Calu3 (cell line): ENCODE measurements at regions not wholly inside any gene's neighbourhood (a gene's known extent, or its start where the extent isn't known, plus 50 kb on each side); places are given as distances from the start of the nearest gene placed in this dataset.

Experiments used
- BruUV-seq: library from RNA; stranded (reverse); fragments of 400-500 nt; replicated peaks from 2 replicates; lab custom pipeline; 2021; lab: Mats Ljungman, UMichigan
- CTCF ChIA-PET: fragments of 300-600 bp; sonication (Branson Sonifier 250); formaldehyde crosslinking; loops from one replicate; lab custom pipeline; 2022; ENCODE audit warnings: antibody characterized with exemption; lab: Charles Lee
- DNase-seq: peaks from one replicate; pipeline ENCODE4 v3.0.0; 2022
- H3K27ac Mint-ChIP-seq: one replicate; pipeline ENCODE4 v1.8.0; 2022; ENCODE audit warnings: mixed read lengths; ENCODE audit not compliant: unreplicated experiment
- H3K27me3 Mint-ChIP-seq: one replicate; pipeline ENCODE4 v1.8.0; 2022; ENCODE audit warnings: mixed read lengths; ENCODE audit not compliant: unreplicated experiment
- H3K36me3 Mint-ChIP-seq: one replicate; pipeline ENCODE4 v1.8.0; 2022; ENCODE audit warnings: mild to moderate bottlenecking, moderate library complexity, mixed read lengths; ENCODE audit not compliant: insufficient read depth, unreplicated experiment
- H3K4me1 Mint-ChIP-seq: one replicate; pipeline ENCODE4 v1.8.0; 2022; ENCODE audit warnings: mild to moderate bottlenecking, low read depth, mixed read lengths; ENCODE audit not compliant: unreplicated experiment
- H3K4me3 Mint-ChIP-seq: one replicate; pipeline ENCODE4 v1.8.0; 2022; ENCODE audit warnings: mild to moderate bottlenecking, low read depth, moderate library complexity, mixed read lengths; ENCODE audit not compliant: unreplicated experiment
- H3K9me3 Mint-ChIP-seq: one replicate; pipeline ENCODE4 v1.8.0; 2022; ENCODE audit warnings: low read depth, mixed read lengths; ENCODE audit not compliant: unreplicated experiment
- intact Hi-C: fragments of 100-400 bp; cut with micrococcal nuclease; formaldehyde crosslinking; loops from one replicate; pipeline ENCODE4 v1.10.0; 2022; ENCODE audit not compliant: unreplicated experiment
- TF ChIP-seq, protein P1 (sequence below): fragments of 200-600 bp; IDR thresholded peaks from one replicate; pipeline ENCODE4 v1.8.0; 2022; ENCODE audit warnings: antibody characterized with exemption; ENCODE audit not compliant: unreplicated experiment

DNA sequence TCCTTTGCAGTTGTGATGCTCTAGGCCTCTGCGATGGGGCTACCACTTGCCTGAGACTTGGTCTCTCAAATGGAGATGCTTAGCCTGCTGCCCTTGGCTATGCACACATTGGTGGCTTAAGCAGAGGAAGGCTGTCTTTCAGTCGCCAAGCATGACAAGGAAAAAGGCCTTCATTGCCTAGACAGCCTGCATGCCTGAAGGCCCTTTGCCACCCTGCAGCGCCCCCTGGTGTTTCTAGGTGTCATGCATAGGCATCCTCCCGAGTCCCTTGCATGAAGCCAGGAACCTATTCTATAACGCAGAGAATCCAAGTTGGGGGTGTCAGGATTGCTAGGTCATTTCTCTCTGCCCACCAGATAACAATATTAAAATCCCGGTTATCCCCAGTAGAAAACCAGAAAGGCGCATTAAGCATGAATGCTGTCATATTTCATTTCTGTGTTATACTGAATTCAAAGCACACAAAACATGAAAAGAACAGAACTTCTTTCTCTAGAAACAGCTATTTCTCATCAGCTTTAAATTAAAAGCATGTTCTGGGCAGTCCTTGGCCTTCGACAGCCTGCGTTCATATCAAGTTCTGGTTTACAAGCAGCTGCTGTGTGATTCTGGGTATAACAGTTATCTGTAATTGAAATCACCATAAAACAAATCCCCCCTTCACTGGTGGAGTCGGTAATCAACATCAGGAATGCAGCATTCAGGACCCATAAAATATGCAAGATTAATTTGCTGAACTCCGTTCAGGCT is 59.7 kb upstream of the TRPC7 start:
- CTCF ChIA-PET = no interaction called here
- Mint-ChIP-seq H3K36me3 (no peaks in the 10 kb centered on the region), H3K27me3 (peaks cover 76% of the 10 kb centered on the region), H3K4me3 (no peak overlapping the region), H3K9me3 (no peaks in the 10 kb centered on the region), H3K4me1 (no peaks in the 10 kb centered on the region), H3K27ac (no peak overlapping the region)
- TF ChIP-seq, protein P1, sequence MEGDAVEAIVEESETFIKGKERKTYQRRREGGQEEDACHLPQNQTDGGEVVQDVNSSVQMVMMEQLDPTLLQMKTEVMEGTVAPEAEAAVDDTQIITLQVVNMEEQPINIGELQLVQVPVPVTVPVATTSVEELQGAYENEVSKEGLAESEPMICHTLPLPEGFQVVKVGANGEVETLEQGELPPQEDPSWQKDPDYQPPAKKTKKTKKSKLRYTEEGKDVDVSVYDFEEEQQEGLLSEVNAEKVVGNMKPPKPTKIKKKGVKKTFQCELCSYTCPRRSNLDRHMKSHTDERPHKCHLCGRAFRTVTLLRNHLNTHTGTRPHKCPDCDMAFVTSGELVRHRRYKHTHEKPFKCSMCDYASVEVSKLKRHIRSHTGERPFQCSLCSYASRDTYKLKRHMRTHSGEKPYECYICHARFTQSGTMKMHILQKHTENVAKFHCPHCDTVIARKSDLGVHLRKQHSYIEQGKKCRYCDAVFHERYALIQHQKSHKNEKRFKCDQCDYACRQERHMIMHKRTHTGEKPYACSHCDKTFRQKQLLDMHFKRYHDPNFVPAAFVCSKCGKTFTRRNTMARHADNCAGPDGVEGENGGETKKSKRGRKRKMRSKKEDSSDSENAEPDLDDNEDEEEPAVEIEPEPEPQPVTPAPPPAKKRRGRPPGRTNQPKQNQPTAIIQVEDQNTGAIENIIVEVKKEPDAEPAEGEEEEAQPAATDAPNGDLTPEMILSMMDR = peak; percentile 80
- no TSS peak for BruUV-seq
- intact Hi-C loops = loop anchor here (1.0 to 2.0 kb wide), 3 partner anchors 50 to 538 kb away; no protein-coding TSS in a partner anchor
- DNase-seq = peak; percentile 91

DNA sequence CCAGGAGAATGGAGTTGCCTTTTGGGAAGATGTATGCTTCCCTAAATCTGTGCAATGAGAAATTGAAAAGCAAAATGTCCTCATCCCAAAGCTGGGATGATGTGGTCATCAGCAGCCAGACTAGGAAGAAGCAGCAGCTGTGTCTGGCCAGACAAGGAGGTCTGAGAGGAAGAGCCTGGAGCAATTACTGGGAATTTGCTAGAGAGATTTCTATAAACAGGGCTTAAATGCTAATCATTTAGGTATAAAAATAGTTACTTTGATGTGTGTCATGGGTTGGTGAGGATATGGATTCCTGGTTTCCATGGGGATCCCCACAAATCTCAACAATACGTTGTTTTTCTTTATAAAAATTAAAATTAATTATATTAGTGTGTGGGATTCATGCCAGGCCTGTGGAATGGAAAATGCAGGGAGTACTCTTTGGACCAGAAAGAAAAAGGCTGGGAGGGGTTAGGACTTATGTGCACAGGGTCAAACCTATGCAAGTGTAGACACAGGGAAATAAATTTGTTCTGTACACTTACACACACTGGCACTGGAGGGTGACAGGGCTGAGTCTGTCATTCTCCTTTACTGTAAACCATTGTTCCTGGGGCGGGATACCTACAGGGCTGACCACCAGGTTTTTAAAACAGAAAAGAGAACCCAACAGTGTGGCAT is 58.7 kb upstream of the TRPC7 start:
- CTCF ChIA-PET = no interaction called here
- Mint-ChIP-seq H3K4me1 (no peaks in the 10 kb centered on the region), H3K27ac (no peak overlapping the region), H3K27me3 (peaks cover 77% of the 10 kb centered on the region), H3K9me3 (no peaks in the 10 kb centered on the region), H3K4me3 (no peak overlapping the region), H3K36me3 (no peaks in the 10 kb centered on the region)
- no peak for DNase-seq
- intact Hi-C loops = loop anchor here (1.0 to 2.0 kb wide), 2 partner anchors 49 to 175 kb away; no protein-coding TSS in a partner anchor
- no TSS peak for BruUV-seq
- TF ChIP-seq, protein P1 = no peak

DNA sequence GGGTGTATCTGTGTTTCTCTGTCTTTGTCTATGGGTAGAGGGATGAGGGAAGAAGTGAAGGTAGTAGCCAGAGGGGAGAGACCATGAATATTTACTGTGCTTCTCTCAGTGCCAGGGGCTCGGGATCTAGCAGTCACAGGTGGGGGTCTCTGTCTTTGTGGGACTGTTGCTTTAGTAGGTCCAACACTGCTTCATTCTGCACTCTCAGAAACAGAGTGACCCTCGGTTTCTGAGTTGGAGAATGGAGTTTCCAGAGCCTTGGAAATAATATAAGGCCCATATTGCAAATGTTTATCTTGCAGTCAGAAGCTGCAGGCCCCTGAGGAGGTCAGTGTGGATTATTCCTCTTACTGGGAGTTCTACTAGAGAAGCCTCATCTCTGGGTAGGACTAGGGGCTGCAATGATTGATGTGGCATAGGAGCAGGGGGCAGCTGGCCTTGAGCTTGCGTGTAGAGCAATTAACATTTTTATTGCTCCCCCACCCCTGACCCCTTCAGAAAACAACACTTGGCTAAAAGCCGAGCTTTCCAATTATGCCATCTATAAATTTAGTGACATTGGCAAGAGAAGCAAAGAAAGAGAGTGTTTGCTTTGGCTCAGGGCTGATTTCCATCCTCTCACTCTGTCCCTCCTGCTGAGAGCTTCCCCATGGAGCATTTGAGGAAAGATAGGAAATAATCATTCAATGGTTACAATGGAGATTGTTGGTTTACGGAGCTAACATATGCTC is 55.0 kb upstream of the TRPC7 start:
- Mint-ChIP-seq H3K4me3 (no peak overlapping the region), H3K9me3 (no peaks in the 10 kb centered on the region), H3K27ac (no peak overlapping the region), H3K27me3 (peaks cover 69% of the 10 kb centered on the region), H3K4me1 (no peaks in the 10 kb centered on the region), H3K36me3 (no peaks in the 10 kb centered on the region)
- TF ChIP-seq, protein P1 = no peak
- no peak for DNase-seq
- CTCF ChIA-PET = interaction anchor here (1.5 kb wide), 1 partner anchor 266 kb away, joined by 3 read pairs; no protein-coding TSS in a partner anchor
- intact Hi-C loops = no loop called here
- no TSS peak for BruUV-seq

DNA sequence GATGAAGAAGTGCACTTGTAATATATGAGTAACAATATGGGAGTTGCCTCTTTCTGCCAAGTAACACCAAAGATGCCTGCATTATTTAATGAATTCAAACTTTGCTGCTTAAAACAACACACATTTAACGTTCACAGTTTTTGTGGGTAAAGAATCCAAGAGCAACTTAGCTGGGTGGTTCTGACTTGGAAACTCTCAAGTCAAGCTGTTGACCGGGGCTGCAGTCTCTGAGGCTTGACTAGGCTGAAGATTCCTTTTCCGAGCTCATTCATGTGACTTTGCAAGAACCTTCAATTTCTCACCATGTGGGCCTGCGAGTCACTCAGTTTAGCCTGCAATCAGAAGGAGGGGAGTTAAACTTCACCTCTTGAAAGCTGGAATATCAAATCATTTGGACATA is 53.0 kb upstream of the TRPC7 start:
- TF ChIP-seq, protein P1 = no peak
- BruUV-seq = no TSS peak

More for the DNA sequence above, 53.0 kb upstream of the TRPC7 start:
- Mint-ChIP-seq H3K4me3 (no peak overlapping the region), H3K4me1 (no peaks in the 10 kb centered on the region), H3K36me3 (no peaks in the 10 kb centered on the region), H3K27ac (no peak overlapping the region), H3K9me3 (no peaks in the 10 kb centered on the region), H3K27me3 (peaks cover 68% of the 10 kb centered on the region)
- DNase-seq = no peak
- intact Hi-C loops = no loop called here
- CTCF ChIA-PET = no interaction called here
